HCT116 (cell line): ENCODE measurements at regions not wholly inside any gene's neighbourhood (a gene's known extent, or its start where the extent isn't known, plus 50 kb on each side); places are given as distances from the start of the nearest gene placed in this dataset.

ENCODE experiments used
- ATAC-seq: fragments of 200-7000 bp; cut with Tn5 transposase; 2 replicates; pipeline ENCODE4 v1.9.1; 2020; ENCODE audit warnings: mild to moderate bottlenecking, moderate library complexity
- BruUV-seq: library from RNA; stranded (reverse); fragments of 400-500 nt; replicated peaks from 2 replicates; lab custom pipeline; 2021; lab: Mats Ljungman, UMichigan
- CTCF ChIA-PET: fragments of 300-600 bp; sonication (Branson Sonifier 250); formaldehyde crosslinking; loops from one replicate; lab custom pipeline; 2021; ENCODE audit warnings: antibody characterized with exemption; lab: Charles Lee
- POLR2A ChIA-PET: fragments of 300-600, 350-600 bp; sonication (Branson Sonifier 250); formaldehyde crosslinking; loops from one replicate; lab custom pipeline; 2021; ENCODE audit warnings: antibody characterized with exemption; lab: Charles Lee
- RAD21 ChIA-PET, 2 experiments: fragments of 300-600 bp; sonication (Branson Sonifier 250); formaldehyde crosslinking; loops; one replicate each; lab custom pipeline; 2023; ENCODE audit warnings: low total read pairs in 2 of 2; ENCODE audit not compliant: uncharacterized antibody in 2 of 2, unreplicated experiment in 2 of 2, low non-redundant PET in 1 of 2; lab: Charles Lee
- DNase-seq: peaks from one replicate; pipeline ENCODE4 v3.0.0-alpha.2; 2010; ENCODE audit warnings: low read depth, low spot score
- H2AFZ ChIP-seq: fragments of 200-600 bp; shearing (Covaris generic), sonication (generic); 2 replicates; pipeline ENCODE4 v1.6.1; 2017; ENCODE audit warnings: low read depth, mixed run types, mixed read lengths, antibody characterized with exemption, low read length; ENCODE audit not compliant: poor library complexity, severe bottlenecking
- H3K27ac ChIP-seq: 2 replicates; pipeline ENCODE4 v1.5.1; 2012; ENCODE audit warnings: low read depth, low read length
- H3K27me3 ChIP-seq: fragments of 200-600 bp; sonication (generic); 2 replicates; pipeline ENCODE4 v1.6.1; 2016; ENCODE audit warnings: mixed run types, low read length, mixed read lengths; ENCODE audit not compliant: insufficient read depth
- H3K36me3 ChIP-seq, 2 experiments: fragments of 200-500 bp in 1 of 2; fragments of 200-600 bp in 1 of 2; sonication (Bioruptor generic) in 1 of 2; sonication (generic) in 1 of 2; 2 replicates each; pipeline versions ENCODE4 v1.5.1 to v1.6.1; 2014 to 2016; ENCODE audit warnings: low read length in 2 of 2, inconsistent platforms in 1 of 2, mixed read lengths in 1 of 2, mixed run types in 1 of 2; ENCODE audit not compliant: insufficient read depth in 2 of 2, control insufficient read depth in 1 of 2
- H3K4me1 ChIP-seq, 2 experiments: fragments of 200-600 bp in 1 of 2; sonication (generic) in 1 of 2; 2 replicates each; pipeline versions ENCODE4 v1.5.1 to v1.6.1; 2012 to 2017; ENCODE audit warnings: low read length in 2 of 2, inconsistent platforms in 1 of 2, mild to moderate bottlenecking in 1 of 2, mixed read lengths in 1 of 2, mixed run types in 1 of 2, moderate library complexity in 1 of 2; ENCODE audit not compliant: insufficient read depth in 2 of 2, control insufficient read depth in 1 of 2
- H3K4me2 ChIP-seq: fragments of 200-600 bp; sonication (generic); 2 replicates; pipeline ENCODE4 v1.6.1; 2017; ENCODE audit warnings: mixed run types, low read length, mixed read lengths
- H3K4me3 ChIP-seq, 2 experiments: fragments of 200-600 bp in 1 of 2; sonication (generic) in 1 of 2; replicated peaks in 1 of 2; 2 replicates each; pipeline ENCODE4 v1.5.1; 2011 to 2016; ENCODE audit warnings: low read length in 2 of 2, control low read depth in 1 of 2, low read depth in 1 of 2, mild to moderate bottlenecking in 1 of 2, mixed read lengths in 1 of 2, mixed run types in 1 of 2
- H3K79me2 ChIP-seq: fragments of 200-600 bp; sonication (generic); 2 replicates; pipeline ENCODE4 v1.6.1; 2017; ENCODE audit warnings: mild to moderate bottlenecking, mixed run types, low read length, moderate library complexity, mixed read lengths; ENCODE audit not compliant: insufficient read depth
- H3K9ac ChIP-seq: fragments of 200-600 bp; sonication (generic); 2 replicates; pipeline ENCODE4 v1.6.1; 2016; ENCODE audit warnings: low read length, mixed read lengths
- H3K9me2 ChIP-seq: fragments of 200-600 bp; sonication (generic), shearing (Covaris generic); 2 replicates; pipeline ENCODE4 v1.6.1; 2017; ENCODE audit warnings: mixed run types, mild to moderate bottlenecking, moderate library complexity; ENCODE audit not compliant: insufficient read depth
- H3K9me3 ChIP-seq, 2 experiments: fragments of 200-500 bp in 1 of 2; fragments of 200-600 bp in 1 of 2; sonication (Bioruptor generic) in 1 of 2; sonication (generic) in 1 of 2; 2 replicates each; pipeline ENCODE4 v1.6.1; 2014 to 2017; ENCODE audit warnings: low read length in 2 of 2, mixed read lengths in 2 of 2, inconsistent platforms in 1 of 2, low read depth in 1 of 2, mild to moderate bottlenecking in 1 of 2, mixed run types in 1 of 2, moderate library complexity in 1 of 2; ENCODE audit not compliant: control insufficient read depth in 1 of 2, insufficient read depth in 1 of 2
- H4K20me1 ChIP-seq: fragments of 200-600 bp; sonication (generic), shearing (Covaris generic); 2 replicates; pipeline ENCODE4 v1.6.1; 2017; ENCODE audit warnings: mixed run types, mild to moderate bottlenecking, moderate library complexity; ENCODE audit not compliant: insufficient read depth
- EGR1 ChIP-seq: IDR thresholded peaks from 2 replicates; pipeline ENCODE4 v1.6.1; 2012; ENCODE audit warnings: low read depth
- ELF1 ChIP-seq: IDR thresholded peaks from 2 replicates; pipeline ENCODE4 v1.6.1; 2012; ENCODE audit warnings: low read depth, borderline replicate concordance
- EZH2 ChIP-seq: fragments of 200-600 bp; sonication (generic); IDR thresholded peaks from 2 replicates; pipeline ENCODE4 v1.6.1; 2017; ENCODE audit warnings: antibody characterized with exemption, mixed run types
- FOSL1 ChIP-seq: IDR thresholded peaks from 2 replicates; pipeline ENCODE4 v1.6.1; 2012; ENCODE audit warnings: low read depth
- POLR2A ChIP-seq: IDR thresholded peaks from 2 replicates; pipeline ENCODE4 v1.7.0; 2011; ENCODE audit warnings: borderline replicate concordance; ENCODE audit not compliant: insufficient read depth, insufficient read length; ENCODE audit errors: extremely low read depth
- RAD21 ChIP-seq: IDR thresholded peaks from 2 replicates; pipeline ENCODE4 v1.6.1; 2012; ENCODE audit warnings: low read depth, mild to moderate bottlenecking
- SP1 ChIP-seq: IDR thresholded peaks from 2 replicates; pipeline ENCODE4 v1.6.1; 2012; ENCODE audit warnings: low read depth
- SRF ChIP-seq: IDR thresholded peaks from 2 replicates; pipeline ENCODE4 v1.6.1; 2012; ENCODE audit warnings: low read depth
- ZNF274 ChIP-seq: fragments of 200-500 bp; sonication (Bioruptor generic); IDR thresholded peaks from 2 replicates; pipeline ENCODE4 v1.6.1; 2014; ENCODE audit warnings: mild to moderate bottlenecking, low read depth, low read length, inconsistent platforms
- intact Hi-C: fragments of 100-400 bp; cut with micrococcal nuclease; formaldehyde crosslinking; loops from 2 replicates; pipeline ENCODE4 v1.10.0; 2022
- TF ChIP-seq, protein P1 (sequence below), 3 experiments: fragments of 200-600 bp in 1 of 3; sonication (generic) in 1 of 3; IDR thresholded peaks in 2 of 3; conservative IDR thresholded peaks in 1 of 3; 2 replicates each; pipeline ENCODE4 v1.5.1; 2012 to 2017; ENCODE audit warnings: low read depth in 2 of 3, low read length in 2 of 3, antibody characterized with exemption in 1 of 3, borderline replicate concordance in 1 of 3, control low read depth in 1 of 3, mild to moderate bottlenecking in 1 of 3, mixed read lengths in 1 of 3, mixed run types in 1 of 3, moderate library complexity in 1 of 3; ENCODE audit not compliant: insufficient read depth in 1 of 3

DNA sequence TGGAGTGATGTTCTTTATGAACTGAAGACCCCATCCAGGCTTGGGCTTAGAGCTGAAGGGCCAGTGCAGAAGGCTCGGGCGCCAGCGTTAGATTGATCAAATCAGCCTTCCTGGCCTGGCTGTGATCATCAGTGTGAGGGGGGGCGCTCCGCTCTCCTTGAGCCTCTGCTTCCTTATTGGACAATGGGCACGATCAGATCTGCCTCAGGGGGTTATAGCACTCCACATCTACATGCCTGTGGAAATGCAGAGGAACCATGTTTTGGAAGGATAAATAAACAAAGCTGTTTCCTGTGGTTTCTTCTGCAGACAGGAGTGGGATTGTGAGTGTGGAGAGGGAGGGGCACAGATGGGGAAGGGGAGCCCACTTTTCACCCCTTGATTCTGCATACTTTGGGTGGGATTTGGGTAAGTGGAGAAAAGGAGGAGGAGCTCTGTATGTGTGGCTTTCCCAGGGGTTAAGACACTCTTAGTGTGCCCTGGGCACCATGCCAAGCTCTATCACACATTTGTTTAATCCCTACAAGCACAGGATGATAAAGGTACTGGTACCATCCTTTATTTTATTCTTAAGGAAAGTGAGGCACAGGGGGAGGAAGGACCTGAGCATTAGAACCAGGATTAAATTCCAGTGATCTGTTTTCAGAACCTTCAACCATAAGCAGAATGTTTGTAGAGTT is 150.5 kb downstream of the EN1 start:
- intact Hi-C loops = no loop called here
- TF ChIP-seq ELF1 (no peak), EGR1 (no peak), SP1 (no peak), EZH2 (no peak), RAD21 (no peak), ZNF274 (no peak), POLR2A (no peak), SRF (no peak), FOSL1 (no peak)
- TF ChIP-seq, protein P1, sequence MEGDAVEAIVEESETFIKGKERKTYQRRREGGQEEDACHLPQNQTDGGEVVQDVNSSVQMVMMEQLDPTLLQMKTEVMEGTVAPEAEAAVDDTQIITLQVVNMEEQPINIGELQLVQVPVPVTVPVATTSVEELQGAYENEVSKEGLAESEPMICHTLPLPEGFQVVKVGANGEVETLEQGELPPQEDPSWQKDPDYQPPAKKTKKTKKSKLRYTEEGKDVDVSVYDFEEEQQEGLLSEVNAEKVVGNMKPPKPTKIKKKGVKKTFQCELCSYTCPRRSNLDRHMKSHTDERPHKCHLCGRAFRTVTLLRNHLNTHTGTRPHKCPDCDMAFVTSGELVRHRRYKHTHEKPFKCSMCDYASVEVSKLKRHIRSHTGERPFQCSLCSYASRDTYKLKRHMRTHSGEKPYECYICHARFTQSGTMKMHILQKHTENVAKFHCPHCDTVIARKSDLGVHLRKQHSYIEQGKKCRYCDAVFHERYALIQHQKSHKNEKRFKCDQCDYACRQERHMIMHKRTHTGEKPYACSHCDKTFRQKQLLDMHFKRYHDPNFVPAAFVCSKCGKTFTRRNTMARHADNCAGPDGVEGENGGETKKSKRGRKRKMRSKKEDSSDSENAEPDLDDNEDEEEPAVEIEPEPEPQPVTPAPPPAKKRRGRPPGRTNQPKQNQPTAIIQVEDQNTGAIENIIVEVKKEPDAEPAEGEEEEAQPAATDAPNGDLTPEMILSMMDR (IDR thresholded peaks at IDR 0.05 in 2 of 3, conservative IDR thresholded peaks at IDR 0.05 in 1 of 3; ENCODE audit: borderline replicate concordance in 1 of 3, insufficient read depth in 1 of 3, low read depth in 2 of 3, low read length in 2 of 3) = no peak
- Histone ChIP-seq H3K79me2 (no peaks in the 10 kb centered on the region), H3K27ac (no peak overlapping the region), H3K4me2 (no peak overlapping the region), H3K9ac (no peak overlapping the region), H4K20me1 (no peaks in the 10 kb centered on the region), H3K4me1 (peaks cover 7% of the 10 kb centered on the region in 2 experiments; a peak in 1 of 4 replicates), H3K36me3 (no peaks in the 10 kb centered on the region), H3K9me3 (no peaks in the 10 kb centered on the region), H3K4me3 (no peak overlapping the region), H2AFZ (no peak overlapping the region), H3K27me3 (no peaks in the 10 kb centered on the region), H3K9me2 (no peaks in the 10 kb centered on the region; the same call in 1 of the 2 replicates)
- ChIA-PET RAD21 (no interaction called here), CTCF (no interaction called here), POLR2A (no interaction called here)
- no peak for DNase-seq
- no TSS peak for BruUV-seq
- ATAC-seq = no peak
